ENCODE measurements at regions not wholly inside any gene's neighbourhood (a gene's known extent, or its start where the extent isn't known, plus 50 kb on each side); places are given as distances from the start of the nearest gene placed in this dataset.
"Not testable (repeated sequence)": the region's sequence is repeated elsewhere in the genome, so short reads cannot be mapped to it uniquely, and the experiment has no call there.

GRCh38 chr20:51936377-51936776, 134.1 kb upstream of the SALL4 start:
- TF ChIP-seq PKNOX1 (IDR thresholded peaks at IDR 0.05) = no peak
- TF ChIP-seq BHLHE40 (IDR thresholded peaks at IDR 0.05; ENCODE audit: borderline replicate concordance) = no peak
- no peak for TF ChIP-seq FOXK2 (IDR thresholded peaks at IDR 0.05)
- no peak for TF ChIP-seq TARDBP (IDR thresholded peaks at IDR 0.05)
- TF ChIP-seq ZNF384 (IDR thresholded peaks at IDR 0.05) = no peak
- no peak for TF ChIP-seq ELF4 (IDR thresholded peaks at IDR 0.05)
- TF ChIP-seq SUZ12 (IDR thresholded peaks at IDR 0.05) = no peak
- TF ChIP-seq NFRKB (IDR thresholded peaks at IDR 0.05) = no peak
- TF ChIP-seq LEF1 (IDR thresholded peaks at IDR 0.05; ENCODE audit: borderline replicate concordance) = no peak
- TF ChIP-seq SP1 (IDR thresholded peaks at IDR 0.05) = no peak
- no peak for TF ChIP-seq CTBP1 (IDR thresholded peaks at IDR 0.05; ENCODE audit: borderline replicate concordance)
- TF ChIP-seq FOXM1 (IDR thresholded peaks at IDR 0.05; ENCODE audit: borderline replicate concordance) = no peak
- TF ChIP-seq ARNT (IDR thresholded peaks at IDR 0.05) = no peak
- no peak for TF ChIP-seq L3MBTL2 (conservative IDR thresholded peaks at IDR 0.05)
- ChIA-PET CTCF (no interaction called here), POLR2A (no interaction called here)
- DNase-seq (ENCODE audit: extremely low spot score) = no peak

- ChIA-PET POLR2A (interaction anchor here (1.6 kb wide), 1 partner anchor 11 kb away, joined by 6 read pairs; no protein-coding TSS in a partner anchor), CTCF (interaction anchor here (1.7 kb wide), 1 partner anchor 135 kb away, joined by 12 read pairs; no protein-coding TSS in a partner anchor)
- TF ChIP-seq ELF4 (IDR thresholded peaks at IDR 0.05) = no peak
- no peak for TF ChIP-seq L3MBTL2 (conservative IDR thresholded peaks at IDR 0.05)
- no peak for TF ChIP-seq SUZ12 (IDR thresholded peaks at IDR 0.05)
- TF ChIP-seq ARNT (IDR thresholded peaks at IDR 0.05) = no peak
- TF ChIP-seq PKNOX1 (IDR thresholded peaks at IDR 0.05) = no peak
- TF ChIP-seq HDGF (IDR thresholded peaks at IDR 0.05; ENCODE audit: borderline replicate concordance) = no peak
- no peak for DNase-seq (ENCODE audit: extremely low spot score)
Observed at GRCh38 chr20:51935003-51935358, 132.7 kb upstream of the SALL4 start.

- DNase-seq (ENCODE audit: extremely low spot score) = peak; percentile 46
- ChIA-PET CTCF (interaction anchor here (0.6 to 1.7 kb wide), 3 partner anchors 134 to 233 kb away, joined by 4 to 12 read pairs (median 4); no protein-coding TSS in a partner anchor), POLR2A (interaction anchor here (1.6 kb wide), 1 partner anchor 11 kb away, joined by 6 read pairs; no protein-coding TSS in a partner anchor)
- peak; percentile 96 for TF ChIP-seq PKNOX1 (IDR thresholded peaks at IDR 0.05)
- peak; percentile 95 for TF ChIP-seq CTBP1 (IDR thresholded peaks at IDR 0.05; ENCODE audit: borderline replicate concordance)
- 0 out of 2 replicates have a peak, but pooled peaks have one; percentile 48 for TF ChIP-seq ZNF384 (IDR thresholded peaks at IDR 0.05)
- TF ChIP-seq LEF1 (IDR thresholded peaks at IDR 0.05; ENCODE audit: borderline replicate concordance) = no peak
Observed at GRCh38 chr20:51934301-51935002, 132.1 kb upstream of the SALL4 start.

GRCh38 chr20:51931371-51931781, 129.1 kb upstream of the SALL4 start:
- TF ChIP-seq PKNOX1 (IDR thresholded peaks at IDR 0.05) = 0 out of 2 replicates have a peak, but pooled peaks have one; percentile 25
- TF ChIP-seq NFRKB (IDR thresholded peaks at IDR 0.05) = no peak
- ChIA-PET POLR2A (interaction anchor here (0.8 to 1.2 kb wide), 3 partner anchors 35 to 131 kb away, joined by 3 to 6 read pairs (median 4); no protein-coding TSS in a partner anchor), CTCF (interaction anchor here (0.5 to 1.2 kb wide), 3 partner anchors 8 to 165 kb away, joined by 3 to 4 read pairs (median 3); no protein-coding TSS in a partner anchor)
- DNase-seq (ENCODE audit: extremely low spot score) = no peak

- ChIA-PET CTCF (no interaction called here), POLR2A (interaction anchor here (0.8 to 1.2 kb wide), 3 partner anchors 35 to 130 kb away, joined by 3 to 6 read pairs (median 4); no protein-coding TSS in a partner anchor)
- peak; percentile 28 for DNase-seq (ENCODE audit: extremely low spot score)
- TF ChIP-seq LEF1 (IDR thresholded peaks at IDR 0.05; ENCODE audit: borderline replicate concordance) = no peak
- TF ChIP-seq PKNOX1 (IDR thresholded peaks at IDR 0.05) = 0 out of 2 replicates have a peak, but pooled peaks have one; percentile 8
Observed at GRCh38 chr20:51930775-51931174, 128.5 kb upstream of the SALL4 start.

- TF ChIP-seq L3MBTL2 (conservative IDR thresholded peaks at IDR 0.05) (no peak), LEF1 (IDR thresholded peaks at IDR 0.05; ENCODE audit: borderline replicate concordance) (no peak), NFRKB (IDR thresholded peaks at IDR 0.05) (no peak), SUZ12 (IDR thresholded peaks at IDR 0.05) (no peak), CTBP1 (IDR thresholded peaks at IDR 0.05; ENCODE audit: borderline replicate concordance) (no peak), FOXK2 (IDR thresholded peaks at IDR 0.05) (no peak), HDGF (IDR thresholded peaks at IDR 0.05; ENCODE audit: borderline replicate concordance) (no peak), FOXM1 (IDR thresholded peaks at IDR 0.05; ENCODE audit: borderline replicate concordance) (no peak), TARDBP (IDR thresholded peaks at IDR 0.05) (no peak), SP1 (IDR thresholded peaks at IDR 0.05) (no peak), ARNT (IDR thresholded peaks at IDR 0.05) (no peak), ZNF384 (IDR thresholded peaks at IDR 0.05) (no peak), ELF4 (IDR thresholded peaks at IDR 0.05) (no peak), FOXA1 (IDR thresholded peaks at IDR 0.05) (no peak)
- ChIA-PET POLR2A (no interaction called here), CTCF (no interaction called here)
- DNase-seq (ENCODE audit: extremely low spot score) = no peak
Observed at GRCh38 chr20:51928931-51929330, 126.6 kb upstream of the SALL4 start.

- CTCF ChIA-PET; POLR2A ChIA-PET; DNase-seq (ENCODE audit: extremely low spot score): not testable (repeated sequence)
Observed at GRCh38 chr20:51927970-51928369, 125.6 kb upstream of the SALL4 start.
